Panc1 (cell line): ENCODE measurements at regions not wholly inside any gene's neighbourhood (a gene's known extent, or its start where the extent isn't known, plus 50 kb on each side); places are given as distances from the start of the nearest gene placed in this dataset.

ENCODE experiments used
- ATAC-seq: fragments of 200-7000 bp; cut with Tn5 transposase; 2 replicates; pipeline ENCODE4 v1.9.1; 2020; ENCODE audit warnings: mild to moderate bottlenecking, moderate library complexity
- BruUV-seq: library from RNA; stranded (reverse); fragments of 400-500 nt; replicated peaks from 2 replicates; lab custom pipeline; 2021; lab: Mats Ljungman, UMichigan
- CTCF ChIA-PET: fragments of 300-600 bp; sonication (Branson Sonifier 250); formaldehyde crosslinking; loops from one replicate; lab custom pipeline; 2022; ENCODE audit warnings: antibody characterized with exemption; lab: Charles Lee
- POLR2A ChIA-PET: fragments of 300-600 bp; sonication (Branson Sonifier 250); formaldehyde crosslinking; loops from one replicate; lab custom pipeline; 2022; ENCODE audit warnings: antibody characterized with exemption; lab: Charles Lee
- DNase-seq: peaks from one replicate; pipeline ENCODE4 v3.0.0-alpha.2; 2010; ENCODE audit warnings: low read depth, low spot score
- H3K27ac ChIP-seq: 2 replicates; pipeline ENCODE4 v1.5.1; 2011; ENCODE audit warnings: mild to moderate bottlenecking, low read length, inconsistent platforms
- H3K27me3 ChIP-seq: fragments of 200-500 bp; sonication (Bioruptor generic); 2 replicates; pipeline ENCODE4 v1.6.0; 2014; ENCODE audit warnings: low read length, inconsistent platforms; ENCODE audit not compliant: control insufficient read depth, insufficient read depth
- H3K36me3 ChIP-seq: fragments of 200-500 bp; sonication (Bioruptor generic); 2 replicates; pipeline ENCODE4 v1.5.1; 2014; ENCODE audit warnings: inconsistent platforms, mild to moderate bottlenecking, low read length, moderate library complexity; ENCODE audit not compliant: control insufficient read depth, insufficient read depth
- H3K4me1 ChIP-seq: 2 replicates; pipeline ENCODE4 v1.5.1; 2011; ENCODE audit warnings: inconsistent platforms, mild to moderate bottlenecking, low read length, moderate library complexity; ENCODE audit not compliant: control insufficient read depth, insufficient read depth
- H3K4me3 ChIP-seq, 2 experiments: 2 replicates each; pipeline ENCODE4 v1.5.1; 2011 to 2012; ENCODE audit warnings: low read depth in 2 of 2, low read length in 2 of 2, mild to moderate bottlenecking in 2 of 2, inconsistent platforms in 1 of 2, moderate library complexity in 1 of 2
- H3K9me3 ChIP-seq: fragments of 200-500 bp; sonication (Bioruptor generic); 2 replicates; pipeline ENCODE4 v1.5.1; 2014; ENCODE audit warnings: low read depth, mild to moderate bottlenecking, inconsistent platforms, low read length, moderate library complexity; ENCODE audit not compliant: control insufficient read depth, insufficient read depth
- CTCF ChIP-seq: fragments of 450-650 bp; IDR thresholded peaks from 2 replicates; pipeline ENCODE4 v1.5.1; 2017; ENCODE audit warnings: mild to moderate bottlenecking
- POLR2AphosphoS5 ChIP-seq: IDR thresholded peaks from 2 replicates; pipeline ENCODE4 v1.6.1; 2012; ENCODE audit warnings: mild to moderate bottlenecking, low read depth, low read length, moderate library complexity
- SIN3A ChIP-seq: IDR thresholded peaks from 2 replicates; pipeline ENCODE4 v1.6.1; 2012; ENCODE audit warnings: low read depth, mild to moderate bottlenecking, low read length, moderate library complexity, borderline replicate concordance; ENCODE audit not compliant: insufficient read depth
- TCF7L2 ChIP-seq: IDR thresholded peaks from 2 replicates; pipeline ENCODE4 v1.6.1; 2011; ENCODE audit warnings: mild to moderate bottlenecking, low read depth, low read length, inconsistent platforms
- in situ Hi-C: cut with HindIII; loops from 2 replicates; pipeline ENCODE4 v1.10.0; 2016; ENCODE audit warnings: low sequenced_read_pairs, low pct_unique_long_range_greater_than_20kb
- intact Hi-C: fragments of 100-400 bp; cut with micrococcal nuclease; formaldehyde crosslinking; loops from one replicate; pipeline ENCODE4 v1.10.0; 2022; ENCODE audit not compliant: unreplicated experiment
- TF ChIP-seq, protein P1 (sequence below), 2 experiments: IDR thresholded peaks; 2 replicates each; pipeline ENCODE4 v1.6.1; 2011 to 2012; ENCODE audit warnings: low read depth in 2 of 2, control low read depth in 1 of 2, low read length in 1 of 2, mild to moderate bottlenecking in 1 of 2, moderate library complexity in 1 of 2; ENCODE audit not compliant: insufficient read depth in 1 of 2

GRCh38 chr9:23434654-23435053, 391.4 kb downstream of the ELAVL2 start:
- TF ChIP-seq, protein P1, sequence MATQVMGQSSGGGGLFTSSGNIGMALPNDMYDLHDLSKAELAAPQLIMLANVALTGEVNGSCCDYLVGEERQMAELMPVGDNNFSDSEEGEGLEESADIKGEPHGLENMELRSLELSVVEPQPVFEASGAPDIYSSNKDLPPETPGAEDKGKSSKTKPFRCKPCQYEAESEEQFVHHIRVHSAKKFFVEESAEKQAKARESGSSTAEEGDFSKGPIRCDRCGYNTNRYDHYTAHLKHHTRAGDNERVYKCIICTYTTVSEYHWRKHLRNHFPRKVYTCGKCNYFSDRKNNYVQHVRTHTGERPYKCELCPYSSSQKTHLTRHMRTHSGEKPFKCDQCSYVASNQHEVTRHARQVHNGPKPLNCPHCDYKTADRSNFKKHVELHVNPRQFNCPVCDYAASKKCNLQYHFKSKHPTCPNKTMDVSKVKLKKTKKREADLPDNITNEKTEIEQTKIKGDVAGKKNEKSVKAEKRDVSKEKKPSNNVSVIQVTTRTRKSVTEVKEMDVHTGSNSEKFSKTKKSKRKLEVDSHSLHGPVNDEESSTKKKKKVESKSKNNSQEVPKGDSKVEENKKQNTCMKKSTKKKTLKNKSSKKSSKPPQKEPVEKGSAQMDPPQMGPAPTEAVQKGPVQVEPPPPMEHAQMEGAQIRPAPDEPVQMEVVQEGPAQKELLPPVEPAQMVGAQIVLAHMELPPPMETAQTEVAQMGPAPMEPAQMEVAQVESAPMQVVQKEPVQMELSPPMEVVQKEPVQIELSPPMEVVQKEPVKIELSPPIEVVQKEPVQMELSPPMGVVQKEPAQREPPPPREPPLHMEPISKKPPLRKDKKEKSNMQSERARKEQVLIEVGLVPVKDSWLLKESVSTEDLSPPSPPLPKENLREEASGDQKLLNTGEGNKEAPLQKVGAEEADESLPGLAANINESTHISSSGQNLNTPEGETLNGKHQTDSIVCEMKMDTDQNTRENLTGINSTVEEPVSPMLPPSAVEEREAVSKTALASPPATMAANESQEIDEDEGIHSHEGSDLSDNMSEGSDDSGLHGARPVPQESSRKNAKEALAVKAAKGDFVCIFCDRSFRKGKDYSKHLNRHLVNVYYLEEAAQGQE (IDR thresholded peaks at IDR 0.05; ENCODE audit: insufficient read depth in 1 of 2, low read depth in 2 of 2, low read length in 1 of 2), result no peak
- TF ChIP-seq SIN3A (no peak), TCF7L2 (no peak), POLR2AphosphoS5 (no peak), CTCF (no peak)
- ChIA-PET POLR2A (no interaction called here), CTCF (no interaction called here)
- no peak overlapping the region for H3K27ac ChIP-seq
- in situ Hi-C loops (no loop called here), intact Hi-C loops (no loop called here)
- H3K4me3 ChIP-seq, result no peak overlapping the region
- BruUV-seq, result no TSS peak
- no peaks in the 10 kb centered on the region for H3K36me3 ChIP-seq
- no peaks in the 10 kb centered on the region for H3K4me1 ChIP-seq
- ATAC-seq (no peak), DNase-seq (no peak)
- no peaks in the 10 kb centered on the region for H3K9me3 ChIP-seq
- H3K27me3 ChIP-seq, result no peaks in the 10 kb centered on the region

GRCh38 chr9:23438299-23438907, 387.6 kb downstream of the ELAVL2 start:
- no TSS peak for BruUV-seq
- ATAC-seq, result no peak
- H3K9me3 ChIP-seq, result no peaks in the 10 kb centered on the region
- H3K36me3 ChIP-seq, result no peaks in the 10 kb centered on the region
- intact Hi-C loops, result no loop called here
- in situ Hi-C loops, result no loop called here
- TF ChIP-seq, protein P1 (IDR thresholded peaks at IDR 0.05; ENCODE audit: insufficient read depth in 1 of 2, low read depth in 2 of 2, low read length in 1 of 2), result no peak
- no peak for TF ChIP-seq SIN3A
- TF ChIP-seq CTCF, result no peak
- TF ChIP-seq POLR2AphosphoS5, result no peak
- no peak for TF ChIP-seq TCF7L2
- H3K27ac ChIP-seq, result no peak overlapping the region
- DNase-seq, result no peak
- no peak overlapping the region for H3K4me3 ChIP-seq
- no peaks in the 10 kb centered on the region for H3K4me1 ChIP-seq
- H3K27me3 ChIP-seq, result no peaks in the 10 kb centered on the region
- POLR2A ChIA-PET, result interaction anchor here (0.6 kb wide), 1 partner anchor 19 kb away, joined by 7 read pairs; no protein-coding TSS in a partner anchor
- CTCF ChIA-PET, result no interaction called here
